IMR-90 (cell line): ENCODE measurements at regions not wholly inside any gene's neighbourhood (a gene's known extent, or its start where the extent isn't known, plus 50 kb on each side); places are given as distances from the start of the nearest gene placed in this dataset.

Experiments
- ATAC-seq: fragments of 200-7000 bp; cut with Tn5 transposase; 2 replicates; pipeline ENCODE4 v1.9.1; 2020; ENCODE audit warnings: low read depth, mild to moderate bottlenecking, moderate library complexity
- BruUV-seq: library from RNA; stranded (reverse); fragments of 400-500 nt; replicated peaks from 2 replicates; lab custom pipeline; 2021; lab: Mats Ljungman, UMichigan
- CTCF ChIA-PET: fragments of 300-600 bp; formaldehyde crosslinking; extraction: SDS; loops from one replicate; lab custom pipeline; 2021; ENCODE audit warnings: antibody characterized with exemption; lab: Yijun Ruan, JAX
- POLR2A ChIA-PET: fragments of 300-600 bp; sonication (Branson Sonifier 250); formaldehyde crosslinking; loops from one replicate; lab custom pipeline; 2022; ENCODE audit warnings: antibody characterized with exemption; ENCODE audit not compliant: unreplicated experiment; lab: Charles Lee
- DNase-seq: peaks from one replicate; pipeline ENCODE4 v3.0.0; 2013
- H2AFZ ChIP-seq: replicated peaks from 2 replicates; pipeline ENCODE3; 2013; ENCODE audit warnings: low read length, mild to moderate bottlenecking; ENCODE audit not compliant: poor library complexity
- H2AK5ac ChIP-seq: 2 replicates; pipeline ENCODE4 v1.6.1; 2013; ENCODE audit warnings: low read depth, low read length, inconsistent platforms
- H2AK9ac ChIP-seq: replicated peaks from 2 replicates; pipeline ENCODE3; 2013; ENCODE audit warnings: mild to moderate bottlenecking, low read depth, low read length, moderate library complexity; ENCODE audit not compliant: poor library complexity
- H2BK120ac ChIP-seq: 2 replicates; pipeline ENCODE4 v1.6.1; 2013; ENCODE audit warnings: low read depth, low read length, inconsistent platforms
- H2BK15ac ChIP-seq: 3 replicates; pipeline ENCODE4 v1.6.1; 2013; ENCODE audit warnings: low read depth, low read length, inconsistent platforms
- H2BK20ac ChIP-seq: 2 replicates; pipeline ENCODE4 v1.6.1; 2013; ENCODE audit warnings: low read depth, mild to moderate bottlenecking, inconsistent platforms, low read length, moderate library complexity
- H2BK5ac ChIP-seq: 2 replicates; pipeline ENCODE4 v1.6.1; 2013; ENCODE audit warnings: mild to moderate bottlenecking, low read depth, low read length, inconsistent platforms; ENCODE audit not compliant: poor library complexity, severe bottlenecking
- H3K14ac ChIP-seq: replicated peaks from 2 replicates; pipeline ENCODE4 v1.6.1; 2013; ENCODE audit warnings: low read depth, low read length, inconsistent platforms
- H3K18ac ChIP-seq: 2 replicates; pipeline ENCODE4 v1.6.1; 2013; ENCODE audit warnings: low read depth, low read length, control low read depth
- H3K23ac ChIP-seq: 2 replicates; pipeline ENCODE4 v1.6.1; 2013; ENCODE audit warnings: low read depth, low read length, inconsistent platforms
- H3K27ac ChIP-seq: 2 replicates; pipeline ENCODE4 v1.5.1; 2013; ENCODE audit warnings: mild to moderate bottlenecking, control low read depth, low read length; ENCODE audit not compliant: insufficient read depth
- H3K27me3 ChIP-seq: 2 replicates; pipeline ENCODE4 v1.6.1; 2013; ENCODE audit warnings: low read length; ENCODE audit not compliant: control insufficient read depth, insufficient read depth
- H3K36me3 ChIP-seq: 2 replicates; pipeline ENCODE4 v1.6.1; 2013; ENCODE audit warnings: low read length, mixed read lengths; ENCODE audit not compliant: control insufficient read depth, insufficient read depth
- H3K4ac ChIP-seq: 2 replicates; pipeline ENCODE4 v1.6.1; 2013; ENCODE audit warnings: low read depth, low read length, inconsistent platforms
- H3K4me1 ChIP-seq: 2 replicates; pipeline ENCODE4 v1.6.1; 2013; ENCODE audit warnings: low read length, mixed read lengths; ENCODE audit not compliant: control insufficient read depth, insufficient read depth
- H3K4me2 ChIP-seq: 2 replicates; pipeline ENCODE4 v1.6.1; 2013; ENCODE audit warnings: low read depth, mild to moderate bottlenecking, control low read depth, low read length, moderate library complexity
- H3K4me3 ChIP-seq: 2 replicates; pipeline ENCODE4 v1.5.1; 2013; ENCODE audit warnings: low read depth, mild to moderate bottlenecking, control low read depth, low read length, moderate library complexity; ENCODE audit not compliant: insufficient read depth
- H3K56ac ChIP-seq: 2 replicates; pipeline ENCODE4 v1.6.1; 2013; ENCODE audit warnings: low read length, inconsistent platforms; ENCODE audit not compliant: insufficient read depth; ENCODE audit errors: extremely low read depth
- H3K79me1 ChIP-seq, 2 experiments: 2 replicates each; pipeline ENCODE4 v1.6.1; 2013; ENCODE audit warnings: low read length in 2 of 2, inconsistent platforms in 1 of 2, low read depth in 1 of 2
- H3K9ac ChIP-seq: 2 replicates; pipeline ENCODE4 v1.6.1; 2013; ENCODE audit warnings: low read depth, low read length, control low read depth
- H3K9me1 ChIP-seq: 2 replicates; pipeline ENCODE4 v1.6.1; 2013; ENCODE audit warnings: low read length, inconsistent platforms; ENCODE audit not compliant: insufficient read depth
- H3K9me3 ChIP-seq: 2 replicates; pipeline ENCODE4 v1.6.1; 2013; ENCODE audit warnings: low read length; ENCODE audit not compliant: control insufficient read depth, insufficient read depth
- H4K20me1 ChIP-seq: 2 replicates; pipeline ENCODE4 v1.6.1; 2013; ENCODE audit warnings: low read length, inconsistent platforms; ENCODE audit not compliant: insufficient read depth
- H4K5ac ChIP-seq: 2 replicates; pipeline ENCODE4 v1.6.1; 2013; ENCODE audit warnings: mild to moderate bottlenecking, low read depth, low read length, control low read depth
- H4K8ac ChIP-seq, 2 experiments: 2 replicates each; pipeline ENCODE4 v1.6.1; 2013; ENCODE audit warnings: low read depth in 2 of 2, low read length in 2 of 2, control low read depth in 1 of 2, inconsistent platforms in 1 of 2
- H4K91ac ChIP-seq: 2 replicates; pipeline ENCODE4 v1.6.1; 2013; ENCODE audit warnings: low read depth, low read length, inconsistent platforms; ENCODE audit not compliant: insufficient read depth
- BHLHE40 ChIP-seq: fragments of 150-350 bp; IDR thresholded peaks from 2 replicates; pipeline ENCODE4 v1.6.1; 2016; ENCODE audit warnings: mild to moderate bottlenecking, low read depth, low read length
- CEBPB ChIP-seq: IDR thresholded peaks from 2 replicates; pipeline ENCODE4 v1.6.1; 2012; ENCODE audit warnings: low read depth, low read length, improper control_type of control experiment
- CHD1 ChIP-seq: IDR thresholded peaks from 2 replicates; pipeline ENCODE4 v1.6.1; 2012; ENCODE audit warnings: low read depth, low read length, improper control_type of control experiment
- CTCF ChIP-seq: conservative IDR thresholded peaks from 2 replicates; pipeline ENCODE4 v1.5.1; 2012; ENCODE audit warnings: mild to moderate bottlenecking, low read depth, low read length, improper control_type of control experiment
- FOS ChIP-seq: fragments of 150-350 bp; IDR thresholded peaks from 2 replicates; pipeline ENCODE4 v1.6.1; 2016; ENCODE audit warnings: low read depth, low read length
- MAFK ChIP-seq: IDR thresholded peaks from 2 replicates; pipeline ENCODE4 v1.6.1; 2012; ENCODE audit warnings: low read depth, low read length, improper control_type of control experiment
- MXI1 ChIP-seq: IDR thresholded peaks from 2 replicates; pipeline ENCODE4 v1.6.1; 2012; ENCODE audit warnings: low read depth, mild to moderate bottlenecking, low read length, moderate library complexity, borderline replicate concordance
- NFE2L2 ChIP-seq: fragments of 150-350 bp; IDR thresholded peaks from 2 replicates; pipeline ENCODE4 v1.6.1; 2016; ENCODE audit warnings: low read depth, mild to moderate bottlenecking, low read length
- POLR2A ChIP-seq: IDR thresholded peaks from 2 replicates; pipeline ENCODE4 v1.6.1; 2012; ENCODE audit warnings: mild to moderate bottlenecking, low read depth, low read length
- RCOR1 ChIP-seq: IDR thresholded peaks from 2 replicates; pipeline ENCODE4 v1.6.1; 2012; ENCODE audit warnings: mild to moderate bottlenecking, low read length, improper control_type of control experiment; ENCODE audit not compliant: insufficient replicate concordance
- RFX5 ChIP-seq: IDR thresholded peaks from 2 replicates; pipeline ENCODE4 v1.8.0; 2012; ENCODE audit warnings: low read depth, mild to moderate bottlenecking, low read length, moderate library complexity
- SMC3 ChIP-seq: fragments of 150-350 bp; IDR thresholded peaks from 2 replicates; pipeline ENCODE4 v1.6.1; 2016; ENCODE audit warnings: low read depth, mild to moderate bottlenecking, antibody characterized with exemption, low read length, moderate library complexity
- USF2 ChIP-seq: fragments of 150-350 bp; IDR thresholded peaks from 2 replicates; pipeline ENCODE4 v1.6.1; 2017; ENCODE audit warnings: mild to moderate bottlenecking, antibody characterized with exemption, low read length, low read depth
- dilution Hi-C: fragments of 300-500 bp; cut with HindIII; formaldehyde crosslinking; loops from one replicate; pipeline ENCODE4 v1.14.3; 2018; ENCODE audit warnings: low sequenced_read_pairs; ENCODE audit not compliant: unreplicated experiment
- in situ Hi-C: fragments of 300-500 bp; cut with MboI; formaldehyde crosslinking; loops from 3 replicates; pipeline ENCODE4 v1.14.3; 2019; ENCODE audit warnings: low sequenced_read_pairs, inconsistent platforms, mixed read lengths
- intact Hi-C: fragments of 100-400 bp; cut with micrococcal nuclease; formaldehyde crosslinking; loops from 2 replicates; pipeline ENCODE4 v1.10.0; 2022

- H4K20me1 ChIP-seq, result no peaks in the 10 kb centered on the region
- H2AK9ac ChIP-seq, result no peak overlapping the region
- no peak overlapping the region for H3K4ac ChIP-seq
- H3K18ac ChIP-seq, result no peak overlapping the region
- no peak overlapping the region for H2BK5ac ChIP-seq
- H3K27me3 ChIP-seq, result no peaks in the 10 kb centered on the region
- H4K5ac ChIP-seq, result no peak overlapping the region
- in situ Hi-C loops, result no loop called here
- no peak overlapping the region for H3K56ac ChIP-seq
- TF ChIP-seq CTCF, result no peak
- TF ChIP-seq FOS, result no peak
- no peak for TF ChIP-seq USF2
- no peak for TF ChIP-seq MAFK
- no peak for TF ChIP-seq CHD1
- TF ChIP-seq NFE2L2, result no peak
- TF ChIP-seq POLR2A, result no peak
- no peak for TF ChIP-seq SMC3
- TF ChIP-seq RFX5, result no peak
- no peak for TF ChIP-seq CEBPB
- no peak for TF ChIP-seq RCOR1
- TF ChIP-seq MXI1, result no peak
- TF ChIP-seq BHLHE40, result no peak
- H2BK15ac ChIP-seq, result no peak overlapping the region
- ATAC-seq (no peak), DNase-seq (no peak)
- no peak overlapping the region for H3K27ac ChIP-seq
- H3K4me3 ChIP-seq, result no peak overlapping the region
- H4K91ac ChIP-seq, result no peak overlapping the region
- H2AK5ac ChIP-seq, result no peak overlapping the region
- H3K36me3 ChIP-seq, result no peaks in the 10 kb centered on the region
- no peak overlapping the region for H3K9ac ChIP-seq
- no peak overlapping the region for H3K14ac ChIP-seq
- BruUV-seq, result no TSS peak
- H3K4me2 ChIP-seq, result no peak overlapping the region
- H3K23ac ChIP-seq, result no peak overlapping the region
- no peaks in the 10 kb centered on the region for H3K4me1 ChIP-seq
- H3K9me3 ChIP-seq, result peaks cover 10% of the 10 kb centered on the region
- POLR2A ChIA-PET, result no interaction called here
- H3K9me1 ChIP-seq, result no peaks in the 10 kb centered on the region
- H2AFZ ChIP-seq, result no peak overlapping the region
- no peak overlapping the region for H2BK20ac ChIP-seq
- intact Hi-C loops, result no loop called here
- no peaks in the 10 kb centered on the region for H3K79me1 ChIP-seq
- dilution Hi-C loops, result no loop called here
- H4K8ac ChIP-seq, result no peak overlapping the region
- CTCF ChIA-PET, result no interaction called here
- no peak overlapping the region for H2BK120ac ChIP-seq
These were observed 736.0 kb upstream of the CELF4 start for GRCh38 chr18:38301621-38302020.
